ENCODE measurements at regions not wholly inside any gene's neighbourhood (a gene's known extent, or its start where the extent isn't known, plus 50 kb on each side); places are given as distances from the start of the nearest gene placed in this dataset.

GRCh38 chr3:13210221-13210975 lies 137.2 kb upstream of the IQSEC1 start:
- no peak for FAIRE-seq
- WGBS, 3 donors: 63 to 79% (median 66%) methylated on average over 21 to 22 of the region's 22 CpGs
- Histone ChIP-seq H3K27me3 (ENCODE audit: control insufficient read depth in 3 of 3, insufficient read depth in 3 of 3, low read length in 3 of 3) (peaks cover 0 to under 1% (median 0%) of the 10 kb centered on the region in 3 donors), H3K4me3 (ENCODE audit: low read depth in 1 of 3, low read length in 3 of 3) (no peak overlapping the region), H3K36me3 (ENCODE audit: control insufficient read depth in 3 of 3, insufficient read depth in 2 of 3, low read depth in 1 of 3, low read length in 3 of 3) (no peaks in the 10 kb centered on the region), H3K9me3 (ENCODE audit: control insufficient read depth in 2 of 2, insufficient read depth in 1 of 2, low read depth in 1 of 2, low read length in 1 of 2) (no peaks in the 10 kb centered on the region), H3K27ac (ENCODE audit: low read depth in 1 of 3, low read length in 2 of 3) (no peak overlapping the region), H3K4me1 (ENCODE audit: control insufficient read depth in 3 of 3, insufficient read depth in 2 of 3, low read depth in 1 of 3, low read length in 2 of 3) (no peaks in the 10 kb centered on the region)
- DNase-seq: no peak

DNA sequence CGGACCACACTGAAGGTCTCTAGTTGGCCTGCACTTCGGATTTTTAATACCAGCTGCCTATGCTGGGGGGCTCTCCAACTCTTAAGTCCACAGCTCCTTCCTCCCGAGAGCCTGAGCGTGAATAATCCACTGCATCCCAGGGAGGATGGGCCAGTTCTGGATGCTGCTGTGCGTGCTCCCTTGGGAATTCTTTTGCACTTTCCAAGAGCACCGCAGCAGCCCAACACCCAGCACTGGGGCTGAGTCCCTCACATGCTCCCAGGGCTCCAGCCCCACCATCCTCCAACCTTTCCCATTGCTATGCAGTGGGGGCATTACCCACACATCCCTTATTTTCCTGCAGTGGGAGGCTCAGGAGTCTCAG lies 136.4 kb upstream of the IQSEC1 start:
- H3K9me3 ChIP-seq (ENCODE audit: control insufficient read depth in 2 of 2, insufficient read depth in 1 of 2, low read depth in 1 of 2, low read length in 1 of 2): no peaks in the 10 kb centered on the region
- 52 to 66% (median 59%) methylated on average over 6 of the region's 6 CpGs for WGBS, 3 donors
- H3K36me3 ChIP-seq (ENCODE audit: control insufficient read depth in 3 of 3, insufficient read depth in 2 of 3, low read depth in 1 of 3, low read length in 3 of 3): no peaks in the 10 kb centered on the region
- H3K27ac ChIP-seq (ENCODE audit: low read depth in 1 of 3, low read length in 2 of 3): no peak overlapping the region
- no peak for DNase-seq
- no peak overlapping the region for H3K4me3 ChIP-seq (ENCODE audit: low read depth in 1 of 3, low read length in 3 of 3)
- no peak for FAIRE-seq
- peaks cover 0 to 9% (median 0%) of the 10 kb centered on the region in 3 donors for H3K27me3 ChIP-seq (ENCODE audit: control insufficient read depth in 3 of 3, insufficient read depth in 3 of 3, low read length in 3 of 3)
- no peaks in the 10 kb centered on the region for H3K4me1 ChIP-seq (ENCODE audit: control insufficient read depth in 3 of 3, insufficient read depth in 2 of 3, low read depth in 1 of 3, low read length in 2 of 3)

GRCh38 chr3:13208706-13209633 lies 135.7 kb upstream of the IQSEC1 start:
- DNase-seq: no peak
- no peaks in the 10 kb centered on the region for H3K4me1 ChIP-seq (ENCODE audit: control insufficient read depth in 3 of 3, insufficient read depth in 2 of 3, low read depth in 1 of 3, low read length in 2 of 3)
- no peaks in the 10 kb centered on the region for H3K9me3 ChIP-seq (ENCODE audit: control insufficient read depth in 2 of 2, insufficient read depth in 1 of 2, low read depth in 1 of 2, low read length in 1 of 2)
- 66 to 80% (median 76%) methylated on average over 15 to 17 of the region's 17 CpGs for WGBS, 3 donors
- H3K4me3 ChIP-seq (ENCODE audit: low read depth in 1 of 3, low read length in 3 of 3): no peak overlapping the region
- H3K27me3 ChIP-seq (ENCODE audit: control insufficient read depth in 3 of 3, insufficient read depth in 3 of 3, low read length in 3 of 3): peaks cover 0 to 15% (median 0%) of the 10 kb centered on the region in 3 donors
- H3K27ac ChIP-seq (ENCODE audit: low read depth in 1 of 3, low read length in 2 of 3): no peak overlapping the region
- no peaks in the 10 kb centered on the region for H3K36me3 ChIP-seq (ENCODE audit: control insufficient read depth in 3 of 3, insufficient read depth in 2 of 3, low read depth in 1 of 3, low read length in 3 of 3)
- no peak for FAIRE-seq

DNA sequence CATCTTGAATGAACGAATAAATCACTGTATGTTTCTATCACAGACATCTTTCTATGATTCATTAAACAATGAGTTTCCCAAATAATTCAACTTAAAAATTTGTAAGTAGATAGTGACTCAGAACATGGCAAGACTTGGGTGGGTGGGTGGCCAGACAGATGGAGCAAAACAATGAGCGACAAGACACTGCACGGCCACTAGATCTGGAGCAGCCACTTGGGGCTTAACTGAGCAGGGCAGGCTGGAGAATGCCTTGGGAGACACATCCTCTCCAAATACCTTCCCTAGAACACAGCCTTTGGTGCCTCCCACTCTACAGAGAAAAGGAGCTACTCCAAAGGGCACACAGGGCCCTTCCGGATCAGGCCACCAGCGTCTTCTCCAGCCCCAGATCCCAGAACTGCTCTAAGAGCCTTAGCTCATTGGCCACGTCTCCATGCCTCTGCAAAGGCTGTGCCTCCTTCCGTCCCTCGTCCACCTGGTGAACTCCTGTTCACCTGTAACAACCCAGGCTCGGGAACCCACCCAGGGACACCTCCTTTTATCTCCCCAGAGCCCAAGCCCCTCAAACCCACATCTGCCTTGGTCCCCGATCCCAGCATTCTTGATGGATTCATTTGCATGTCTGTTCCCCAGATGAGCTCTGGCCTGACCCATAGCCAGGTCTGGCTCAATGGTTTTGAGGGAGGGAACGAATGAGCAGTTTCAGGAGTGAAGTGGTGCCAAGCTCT lies 134.9 kb upstream of the IQSEC1 start:
- no peaks in the 10 kb centered on the region for H3K9me3 ChIP-seq (ENCODE audit: control insufficient read depth in 2 of 2, insufficient read depth in 1 of 2, low read depth in 1 of 2, low read length in 1 of 2)
- 70 to 79% (median 77%) methylated on average over 11 of the region's 11 CpGs for WGBS, 3 donors
- no peaks in the 10 kb centered on the region for H3K36me3 ChIP-seq (ENCODE audit: control insufficient read depth in 3 of 3, insufficient read depth in 2 of 3, low read depth in 1 of 3, low read length in 3 of 3)
- H3K27ac ChIP-seq (ENCODE audit: low read depth in 1 of 3, low read length in 2 of 3): no peak overlapping the region
- FAIRE-seq (no peak), DNase-seq (no peak)
- H3K4me3 ChIP-seq (ENCODE audit: low read depth in 1 of 3, low read length in 3 of 3): no peak overlapping the region
- H3K27me3 ChIP-seq (ENCODE audit: control insufficient read depth in 3 of 3, insufficient read depth in 3 of 3, low read length in 3 of 3): peaks cover 0 to 23% (median 4%) of the 10 kb centered on the region in 3 donors
- H3K4me1 ChIP-seq (ENCODE audit: control insufficient read depth in 3 of 3, insufficient read depth in 2 of 3, low read depth in 1 of 3, low read length in 2 of 3): no peaks in the 10 kb centered on the region

GRCh38 chr3:13207578-13207922 lies 134.3 kb upstream of the IQSEC1 start:
- Histone ChIP-seq H3K27me3 (ENCODE audit: control insufficient read depth in 3 of 3, insufficient read depth in 3 of 3, low read length in 3 of 3) (peaks cover 0 to 29% (median 4%) of the 10 kb centered on the region in 3 donors), H3K27ac (ENCODE audit: low read depth in 1 of 3, low read length in 2 of 3) (no peak overlapping the region), H3K4me3 (ENCODE audit: low read depth in 1 of 3, low read length in 3 of 3) (no peak overlapping the region), H3K36me3 (ENCODE audit: control insufficient read depth in 3 of 3, insufficient read depth in 2 of 3, low read depth in 1 of 3, low read length in 3 of 3) (no peaks in the 10 kb centered on the region), H3K4me1 (ENCODE audit: control insufficient read depth in 3 of 3, insufficient read depth in 2 of 3, low read depth in 1 of 3, low read length in 2 of 3) (no peaks in the 10 kb centered on the region), H3K9me3 (ENCODE audit: control insufficient read depth in 2 of 2, insufficient read depth in 1 of 2, low read depth in 1 of 2, low read length in 1 of 2) (no peaks in the 10 kb centered on the region)
- FAIRE-seq (no peak), DNase-seq (no peak)
- WGBS, 3 donors: 81 to 90% (median 87%) methylated on average over 9 of the region's 9 CpGs

DNA sequence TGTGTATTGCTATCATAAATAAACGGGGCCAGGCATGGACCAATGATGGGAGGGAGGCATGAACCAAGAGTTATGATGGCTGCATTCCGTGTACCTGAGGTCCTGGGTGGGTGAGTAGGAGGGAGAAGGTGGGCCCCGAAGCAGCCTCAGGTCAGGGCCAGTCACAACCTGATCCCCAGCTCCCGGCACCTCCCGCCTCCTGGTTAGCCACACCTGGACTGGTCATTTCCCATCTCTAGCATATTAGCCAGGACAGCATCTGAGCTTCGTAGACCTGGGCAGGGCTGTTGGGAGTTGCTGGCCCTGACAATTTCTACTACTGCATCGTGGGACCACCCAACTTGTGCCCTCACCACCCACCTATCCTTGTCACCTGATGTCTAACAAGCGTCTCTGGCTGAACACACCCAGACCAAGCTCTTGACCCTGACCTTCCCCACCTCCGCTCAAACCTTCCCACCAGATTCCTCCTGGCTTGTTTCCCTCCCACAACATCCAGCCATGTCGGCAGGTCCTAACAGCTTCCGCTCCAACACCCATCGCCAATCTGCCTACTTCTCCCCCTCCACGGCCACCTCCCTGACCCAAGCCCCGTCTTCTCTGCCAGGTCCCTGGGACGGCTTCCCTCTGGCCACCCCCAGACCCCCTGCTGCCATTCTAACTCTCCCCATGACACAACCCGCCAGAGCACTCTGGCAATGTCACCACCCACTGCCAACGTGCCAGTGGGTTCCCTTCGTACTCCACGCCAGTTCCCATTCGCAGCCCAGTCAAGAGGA lies 133.8 kb upstream of the IQSEC1 start:
- Histone ChIP-seq H3K36me3 (ENCODE audit: control insufficient read depth in 3 of 3, insufficient read depth in 2 of 3, low read depth in 1 of 3, low read length in 3 of 3) (no peaks in the 10 kb centered on the region), H3K4me1 (ENCODE audit: control insufficient read depth in 3 of 3, insufficient read depth in 2 of 3, low read depth in 1 of 3, low read length in 2 of 3) (no peaks in the 10 kb centered on the region), H3K9me3 (ENCODE audit: control insufficient read depth in 2 of 2, insufficient read depth in 1 of 2, low read depth in 1 of 2, low read length in 1 of 2) (no peaks in the 10 kb centered on the region), H3K27ac (ENCODE audit: low read depth in 1 of 3, low read length in 2 of 3) (no peak overlapping the region), H3K4me3 (ENCODE audit: low read depth in 1 of 3, low read length in 3 of 3) (no peak overlapping the region), H3K27me3 (ENCODE audit: control insufficient read depth in 3 of 3, insufficient read depth in 3 of 3, low read length in 3 of 3) (peaks cover 0 to 31% (median 4%) of the 10 kb centered on the region in 3 donors)
- no peak for DNase-seq
- no peak for FAIRE-seq
- WGBS, 3 donors: 71 to 76% (median 73%) methylated on average over 20 of the region's 20 CpGs

DNA sequence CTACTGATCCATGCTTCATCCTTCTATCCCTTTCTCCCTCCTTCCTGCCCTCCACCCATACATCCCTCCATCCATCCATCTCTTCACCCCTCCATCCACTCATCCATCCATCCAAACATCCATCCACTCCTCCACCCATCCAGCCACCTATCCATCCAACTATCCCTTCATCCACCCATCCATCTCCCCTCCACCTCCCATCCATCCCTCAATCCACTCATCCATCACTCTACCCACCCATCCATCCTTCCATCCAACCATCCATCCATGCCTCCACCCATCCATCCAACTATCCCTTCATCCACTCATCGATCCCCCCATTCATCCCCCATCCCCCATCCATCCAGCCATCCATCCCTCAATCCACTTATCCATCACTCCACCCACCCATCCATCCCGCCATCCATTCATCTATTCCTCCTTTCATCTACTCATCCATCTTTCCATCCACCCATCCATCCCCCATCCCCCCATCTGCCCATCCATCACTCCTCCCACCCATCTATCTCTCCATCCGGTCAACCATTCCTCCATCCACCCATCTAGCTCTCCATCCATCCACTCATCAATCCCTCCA lies 132.4 kb upstream of the IQSEC1 start:
- Histone ChIP-seq H3K27ac (ENCODE audit: low read depth in 1 of 3, low read length in 2 of 3) (no peak overlapping the region), H3K27me3 (ENCODE audit: control insufficient read depth in 3 of 3, insufficient read depth in 3 of 3, low read length in 3 of 3) (peaks cover 0 to 41% (median 4%) of the 10 kb centered on the region in 3 donors), H3K36me3 (ENCODE audit: control insufficient read depth in 3 of 3, insufficient read depth in 2 of 3, low read depth in 1 of 3, low read length in 3 of 3) (no peaks in the 10 kb centered on the region), H3K4me3 (ENCODE audit: low read depth in 1 of 3, low read length in 3 of 3) (no peak overlapping the region), H3K9me3 (ENCODE audit: control insufficient read depth in 2 of 2, insufficient read depth in 1 of 2, low read depth in 1 of 2, low read length in 1 of 2) (no peaks in the 10 kb centered on the region), H3K4me1 (ENCODE audit: control insufficient read depth in 3 of 3, insufficient read depth in 2 of 3, low read depth in 1 of 3, low read length in 2 of 3) (no peaks in the 10 kb centered on the region)
- FAIRE-seq (no peak), DNase-seq (no peak)
- WGBS, 3 donors: 82 to 91% (median 91%) methylated on average over 3 of the region's 3 CpGs
